ENCODE measurements at regions not wholly inside any gene's neighbourhood (a gene's known extent, or its start where the extent isn't known, plus 50 kb on each side); places are given as distances from the start of the nearest gene placed in this dataset.

GRCh38 chr7:18243731-18244130 lies 216.1 kb upstream of the PRPS1L1 start:
- TF ChIP-seq, protein P1, sequence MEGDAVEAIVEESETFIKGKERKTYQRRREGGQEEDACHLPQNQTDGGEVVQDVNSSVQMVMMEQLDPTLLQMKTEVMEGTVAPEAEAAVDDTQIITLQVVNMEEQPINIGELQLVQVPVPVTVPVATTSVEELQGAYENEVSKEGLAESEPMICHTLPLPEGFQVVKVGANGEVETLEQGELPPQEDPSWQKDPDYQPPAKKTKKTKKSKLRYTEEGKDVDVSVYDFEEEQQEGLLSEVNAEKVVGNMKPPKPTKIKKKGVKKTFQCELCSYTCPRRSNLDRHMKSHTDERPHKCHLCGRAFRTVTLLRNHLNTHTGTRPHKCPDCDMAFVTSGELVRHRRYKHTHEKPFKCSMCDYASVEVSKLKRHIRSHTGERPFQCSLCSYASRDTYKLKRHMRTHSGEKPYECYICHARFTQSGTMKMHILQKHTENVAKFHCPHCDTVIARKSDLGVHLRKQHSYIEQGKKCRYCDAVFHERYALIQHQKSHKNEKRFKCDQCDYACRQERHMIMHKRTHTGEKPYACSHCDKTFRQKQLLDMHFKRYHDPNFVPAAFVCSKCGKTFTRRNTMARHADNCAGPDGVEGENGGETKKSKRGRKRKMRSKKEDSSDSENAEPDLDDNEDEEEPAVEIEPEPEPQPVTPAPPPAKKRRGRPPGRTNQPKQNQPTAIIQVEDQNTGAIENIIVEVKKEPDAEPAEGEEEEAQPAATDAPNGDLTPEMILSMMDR (IDR thresholded peaks at IDR 0.05) = no peak
- no peak for TF ChIP-seq POLR2A (IDR thresholded peaks at IDR 0.05)
